ENCODE measurements at regions not wholly inside any gene's neighbourhood (a gene's known extent, or its start where the extent isn't known, plus 50 kb on each side); places are given as distances from the start of the nearest gene placed in this dataset.

DNA sequence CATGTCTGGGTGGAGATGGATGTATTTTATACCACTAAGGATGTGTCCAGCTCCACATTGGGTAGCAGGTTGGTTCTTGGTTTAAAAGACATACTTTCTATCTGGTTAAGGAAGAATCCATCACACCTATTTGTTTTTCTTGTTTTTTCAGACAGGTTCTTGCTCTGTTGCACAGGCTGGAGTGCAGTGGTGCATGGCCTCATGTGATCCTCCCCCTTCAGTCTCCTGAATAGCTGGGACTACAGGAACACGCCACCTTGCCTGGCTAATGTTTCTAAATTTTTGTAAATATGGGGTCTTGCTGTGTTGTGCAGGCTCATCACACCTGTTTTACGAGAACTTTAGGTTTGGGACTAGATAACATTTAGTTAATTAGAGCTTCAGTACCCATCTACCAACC is 80.2 kb upstream of the PRNP start (continued):
- TF ChIP-seq SRF (IDR thresholded peaks at IDR 0.05; ENCODE audit: low read depth, low read length) (no peak), CBX8 (IDR thresholded peaks at IDR 0.05; ENCODE audit: borderline replicate concordance, low read depth, low read length) (no peak), EGR1 (IDR thresholded peaks at IDR 0.05; ENCODE audit: borderline replicate concordance, low read depth, low read length) (no peak), SUZ12 (IDR thresholded peaks at IDR 0.05; ENCODE audit: low read length) (no peak), BCL11A (IDR thresholded peaks at IDR 0.05; ENCODE audit: low read depth in 2 of 2, low read length in 2 of 2) (no peak), HDAC2 (IDR thresholded peaks at IDR 0.05; ENCODE audit: borderline replicate concordance in 1 of 2, low read depth in 2 of 2, low read length in 2 of 2) (no peak), JUN (IDR thresholded peaks at IDR 0.05; ENCODE audit: low read depth, low read length) (no peak), BRCA1 (IDR thresholded peaks at IDR 0.05; ENCODE audit: low read depth, low read length) (no peak), CHD1 (IDR thresholded peaks at IDR 0.05; ENCODE audit: low read depth, low read length) (no peak)

Data from H1 (cell line).